Left ventricle myocardium inferior (tissue), 1 donor: ENCODE measurements at regions not wholly inside any gene's neighbourhood (a gene's known extent, or its start where the extent isn't known, plus 50 kb on each side); places are given as distances from the start of the nearest gene placed in this dataset.

Experiments used
- DNase-seq: peaks from one replicate; pipeline ENCODE4 v3.0.0-alpha.2; 2020
- H3K27ac ChIP-seq: fragments of 200-600 bp; replicated peaks from 2 replicates; pipeline ENCODE4 v1.8.0; 2021
- H3K27me3 ChIP-seq: fragments of 200-600 bp; 2 replicates; pipeline ENCODE4 v1.8.0; 2021; ENCODE audit warnings: low read depth
- H3K36me3 ChIP-seq: fragments of 200-600 bp; 2 replicates; pipeline ENCODE4 v1.8.0; 2021
- H3K4me1 ChIP-seq: fragments of 200-600 bp; 2 replicates; pipeline ENCODE4 v1.8.0; 2021
- H3K4me3 ChIP-seq: fragments of 200-600 bp; 2 replicates; pipeline ENCODE4 v1.8.0; 2021; ENCODE audit warnings: mild to moderate bottlenecking, moderate library complexity
- H3K9me3 ChIP-seq: fragments of 200-600 bp; replicated peaks from 2 replicates; pipeline ENCODE4 v1.8.0; 2021
- intact Hi-C: fragments of 100-400 bp; cut with micrococcal nuclease; formaldehyde crosslinking; loops from one replicate; pipeline ENCODE4 v1.11.0; 2022
- TF ChIP-seq, protein P1 (sequence below): fragments of 200-600 bp; IDR thresholded peaks from 2 replicates; pipeline ENCODE4 v1.8.0; 2021; ENCODE audit warnings: antibody characterized with exemption, mild to moderate bottlenecking, borderline replicate concordance
- donor health status: DM: no; HTN: yes; CAD: no; lungs with severe emphysema.

DNA sequence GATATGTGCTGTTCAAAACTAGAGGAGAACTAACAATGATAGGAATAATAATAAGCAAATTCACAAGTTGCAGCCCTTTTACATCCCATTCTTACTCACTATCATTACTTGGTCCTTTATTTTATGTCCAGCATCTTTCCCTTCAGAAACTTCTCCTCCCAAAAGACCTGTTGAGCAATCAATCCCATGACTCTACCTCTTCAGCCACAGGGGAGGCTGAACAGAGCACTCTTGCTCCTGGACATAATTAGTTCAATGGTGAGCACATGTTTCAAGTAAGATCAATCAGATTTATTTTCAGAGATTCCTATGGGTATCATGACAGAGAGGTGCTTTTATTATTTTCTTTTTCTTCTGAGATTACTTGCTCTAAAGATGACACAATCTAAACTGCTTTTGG is 260.0 kb downstream of the COG6 start:
- Histone ChIP-seq H3K4me1 (peaks cover 20% of the 10 kb centered on the region), H3K9me3 (no peaks in the 10 kb centered on the region), H3K36me3 (no peaks in the 10 kb centered on the region), H3K27me3 (no peaks in the 10 kb centered on the region), H3K27ac (no peak overlapping the region), H3K4me3 (no peak overlapping the region)
- intact Hi-C loops, result no loop called here
- DNase-seq, result no peak
- TF ChIP-seq, protein P1, sequence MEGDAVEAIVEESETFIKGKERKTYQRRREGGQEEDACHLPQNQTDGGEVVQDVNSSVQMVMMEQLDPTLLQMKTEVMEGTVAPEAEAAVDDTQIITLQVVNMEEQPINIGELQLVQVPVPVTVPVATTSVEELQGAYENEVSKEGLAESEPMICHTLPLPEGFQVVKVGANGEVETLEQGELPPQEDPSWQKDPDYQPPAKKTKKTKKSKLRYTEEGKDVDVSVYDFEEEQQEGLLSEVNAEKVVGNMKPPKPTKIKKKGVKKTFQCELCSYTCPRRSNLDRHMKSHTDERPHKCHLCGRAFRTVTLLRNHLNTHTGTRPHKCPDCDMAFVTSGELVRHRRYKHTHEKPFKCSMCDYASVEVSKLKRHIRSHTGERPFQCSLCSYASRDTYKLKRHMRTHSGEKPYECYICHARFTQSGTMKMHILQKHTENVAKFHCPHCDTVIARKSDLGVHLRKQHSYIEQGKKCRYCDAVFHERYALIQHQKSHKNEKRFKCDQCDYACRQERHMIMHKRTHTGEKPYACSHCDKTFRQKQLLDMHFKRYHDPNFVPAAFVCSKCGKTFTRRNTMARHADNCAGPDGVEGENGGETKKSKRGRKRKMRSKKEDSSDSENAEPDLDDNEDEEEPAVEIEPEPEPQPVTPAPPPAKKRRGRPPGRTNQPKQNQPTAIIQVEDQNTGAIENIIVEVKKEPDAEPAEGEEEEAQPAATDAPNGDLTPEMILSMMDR, result no peak

GRCh38 chr13:39916330-39916729 is 260.9 kb downstream of the COG6 start:
- H3K27ac ChIP-seq, result no peak overlapping the region
- intact Hi-C loops, result no loop called here
- TF ChIP-seq, protein P1, result no peak

GRCh38 chr13:39918620-39919236 is 263.3 kb downstream of the COG6 start:
- no peaks in the 10 kb centered on the region for H3K27me3 ChIP-seq
- H3K9me3 ChIP-seq, result peaks cover 30% of the 10 kb centered on the region
- H3K36me3 ChIP-seq, result no peaks in the 10 kb centered on the region
- TF ChIP-seq, protein P1, result no peak
- no peak overlapping the region for H3K27ac ChIP-seq
- no peak for DNase-seq
- H3K4me1 ChIP-seq, result peaks cover 9% of the 10 kb centered on the region
- H3K4me3 ChIP-seq, result no peak overlapping the region
- intact Hi-C loops, result no loop called here

More at GRCh38 chr13:39916330-39916729, 260.9 kb downstream of the COG6 start:
- Histone ChIP-seq H3K27me3 (no peaks in the 10 kb centered on the region), H3K4me3 (no peak overlapping the region), H3K4me1 (peaks cover 16% of the 10 kb centered on the region), H3K9me3 (peaks cover 6% of the 10 kb centered on the region), H3K36me3 (no peaks in the 10 kb centered on the region)
- no peak for DNase-seq

GRCh38 chr13:39920613-39921012 is 265.2 kb downstream of the COG6 start:
- Histone ChIP-seq H3K36me3 (no peaks in the 10 kb centered on the region), H3K4me3 (no peak overlapping the region), H3K27me3 (no peaks in the 10 kb centered on the region), H3K27ac (no peak overlapping the region), H3K4me1 (no peaks in the 10 kb centered on the region), H3K9me3 (peaks cover 46% of the 10 kb centered on the region)
- DNase-seq, result no peak
- intact Hi-C loops, result no loop called here
- TF ChIP-seq, protein P1, result no peak

- intact Hi-C loops, result no loop called here
- Histone ChIP-seq H3K4me1 (no peaks in the 10 kb centered on the region), H3K36me3 (no peaks in the 10 kb centered on the region), H3K9me3 (peaks cover 48% of the 10 kb centered on the region), H3K27ac (no peak overlapping the region), H3K4me3 (no peak overlapping the region), H3K27me3 (no peaks in the 10 kb centered on the region)
- no peak for DNase-seq
- TF ChIP-seq, protein P1, result no peak
Measured at GRCh38 chr13:39926345-39926744, 270.9 kb downstream of the COG6 start.
